ENCODE measurements at regions not wholly inside any gene's neighbourhood (a gene's known extent, or its start where the extent isn't known, plus 50 kb on each side); places are given as distances from the start of the nearest gene placed in this dataset.

GRCh38 chr6:170035044-170035443 is 255.8 kb downstream of the DLL1 start:
- TF ChIP-seq, protein P1, sequence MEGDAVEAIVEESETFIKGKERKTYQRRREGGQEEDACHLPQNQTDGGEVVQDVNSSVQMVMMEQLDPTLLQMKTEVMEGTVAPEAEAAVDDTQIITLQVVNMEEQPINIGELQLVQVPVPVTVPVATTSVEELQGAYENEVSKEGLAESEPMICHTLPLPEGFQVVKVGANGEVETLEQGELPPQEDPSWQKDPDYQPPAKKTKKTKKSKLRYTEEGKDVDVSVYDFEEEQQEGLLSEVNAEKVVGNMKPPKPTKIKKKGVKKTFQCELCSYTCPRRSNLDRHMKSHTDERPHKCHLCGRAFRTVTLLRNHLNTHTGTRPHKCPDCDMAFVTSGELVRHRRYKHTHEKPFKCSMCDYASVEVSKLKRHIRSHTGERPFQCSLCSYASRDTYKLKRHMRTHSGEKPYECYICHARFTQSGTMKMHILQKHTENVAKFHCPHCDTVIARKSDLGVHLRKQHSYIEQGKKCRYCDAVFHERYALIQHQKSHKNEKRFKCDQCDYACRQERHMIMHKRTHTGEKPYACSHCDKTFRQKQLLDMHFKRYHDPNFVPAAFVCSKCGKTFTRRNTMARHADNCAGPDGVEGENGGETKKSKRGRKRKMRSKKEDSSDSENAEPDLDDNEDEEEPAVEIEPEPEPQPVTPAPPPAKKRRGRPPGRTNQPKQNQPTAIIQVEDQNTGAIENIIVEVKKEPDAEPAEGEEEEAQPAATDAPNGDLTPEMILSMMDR (IDR thresholded peaks at IDR 0.05) = no peak
- no peaks in the 10 kb centered on the region for H3K27me3 ChIP-seq
- H3K9me3 ChIP-seq = no peaks in the 10 kb centered on the region
- H3K4me1 ChIP-seq (ENCODE audit: control insufficient read depth in 1 of 2, insufficient read depth in 1 of 2, low read depth in 1 of 2, low read length in 1 of 2) = no peaks in the 10 kb centered on the region
- H3K4me3 ChIP-seq (ENCODE audit: low read depth in 1 of 2, low read length in 1 of 2) = no peak overlapping the region
- H3K27ac ChIP-seq = no peak overlapping the region
- no peaks in the 10 kb centered on the region for H3K36me3 ChIP-seq

DNA sequence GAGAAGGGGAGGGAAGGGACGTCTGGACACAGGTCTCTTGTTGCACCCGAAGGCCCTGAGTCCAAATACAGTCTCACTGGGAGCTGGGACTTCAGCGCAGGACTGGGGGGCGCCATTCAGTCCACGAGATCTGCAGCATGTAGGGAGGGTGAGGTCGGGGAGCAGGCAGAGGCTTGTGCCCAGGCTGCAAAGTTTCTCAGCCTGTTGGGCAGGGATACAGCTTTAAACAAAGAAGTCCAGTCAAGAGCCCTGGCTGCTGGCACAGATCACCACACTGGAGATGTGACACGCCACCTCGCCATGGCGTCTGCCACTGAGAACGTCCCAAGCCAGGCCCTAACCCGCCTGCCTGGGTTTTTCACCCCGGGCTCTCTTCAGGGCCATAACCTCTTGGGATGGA is 256.6 kb downstream of the DLL1 start:
- H3K27ac ChIP-seq = no peak overlapping the region
- no peaks in the 10 kb centered on the region for H3K4me1 ChIP-seq (ENCODE audit: control insufficient read depth in 1 of 2, insufficient read depth in 1 of 2, low read depth in 1 of 2, low read length in 1 of 2)
- TF ChIP-seq, protein P1 (IDR thresholded peaks at IDR 0.05) = no peak
- H3K27me3 ChIP-seq = no peaks in the 10 kb centered on the region
- H3K4me3 ChIP-seq (ENCODE audit: low read depth in 1 of 2, low read length in 1 of 2) = no peak overlapping the region
- no peaks in the 10 kb centered on the region for H3K36me3 ChIP-seq
- H3K9me3 ChIP-seq = no peaks in the 10 kb centered on the region

DNA sequence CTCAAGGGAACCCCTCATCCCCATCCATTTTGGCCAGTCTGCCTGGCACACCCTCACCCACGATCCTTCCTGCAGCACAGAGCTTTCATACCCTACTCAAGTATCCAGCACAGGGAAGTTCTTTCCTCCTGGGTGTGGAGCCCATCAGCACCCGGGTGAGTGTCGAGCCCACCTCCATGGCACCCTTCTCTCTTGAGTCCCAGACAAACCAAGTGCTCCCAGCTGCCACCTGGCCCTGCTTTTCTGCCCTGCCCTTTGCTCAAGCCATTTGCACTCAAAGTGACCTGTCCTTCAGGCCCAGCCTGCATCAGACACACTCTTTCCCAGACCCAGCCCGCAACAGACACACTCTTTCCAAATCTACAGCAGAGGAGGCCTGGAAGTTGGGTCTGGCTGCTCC is 257.2 kb downstream of the DLL1 start:
- H3K4me1 ChIP-seq (ENCODE audit: control insufficient read depth in 1 of 2, insufficient read depth in 1 of 2, low read depth in 1 of 2, low read length in 1 of 2) = no peaks in the 10 kb centered on the region
- no peak overlapping the region for H3K27ac ChIP-seq
- H3K27me3 ChIP-seq = no peaks in the 10 kb centered on the region
- TF ChIP-seq, protein P1 (IDR thresholded peaks at IDR 0.05) = no peak
- H3K9me3 ChIP-seq = no peaks in the 10 kb centered on the region
- no peak overlapping the region for H3K4me3 ChIP-seq (ENCODE audit: low read depth in 1 of 2, low read length in 1 of 2)
- no peaks in the 10 kb centered on the region for H3K36me3 ChIP-seq

- no peaks in the 10 kb centered on the region for H3K4me1 ChIP-seq (ENCODE audit: control insufficient read depth in 1 of 2, insufficient read depth in 1 of 2, low read depth in 1 of 2, low read length in 1 of 2)
- no peak overlapping the region for H3K27ac ChIP-seq
- H3K4me3 ChIP-seq (ENCODE audit: low read depth in 1 of 2, low read length in 1 of 2) = no peak overlapping the region
- H3K9me3 ChIP-seq = no peaks in the 10 kb centered on the region
- H3K27me3 ChIP-seq = no peaks in the 10 kb centered on the region
- no peaks in the 10 kb centered on the region for H3K36me3 ChIP-seq
- TF ChIP-seq, protein P1 (IDR thresholded peaks at IDR 0.05) = no peak
These were observed 258.1 kb downstream of the DLL1 start for GRCh38 chr6:170032706-170033309.

- Histone ChIP-seq H3K4me3 (ENCODE audit: low read depth in 1 of 2, low read length in 1 of 2) (no peak overlapping the region), H3K36me3 (no peaks in the 10 kb centered on the region), H3K27me3 (no peaks in the 10 kb centered on the region), H3K27ac (no peak overlapping the region), H3K4me1 (ENCODE audit: control insufficient read depth in 1 of 2, insufficient read depth in 1 of 2, low read depth in 1 of 2, low read length in 1 of 2) (no peaks in the 10 kb centered on the region), H3K9me3 (no peaks in the 10 kb centered on the region)
- TF ChIP-seq, protein P1 (IDR thresholded peaks at IDR 0.05) = no peak
These were observed 258.7 kb downstream of the DLL1 start for GRCh38 chr6:170032197-170032596.
